ENCODE measurements at regions not wholly inside any gene's neighbourhood (a gene's known extent, or its start where the extent isn't known, plus 50 kb on each side); places are given as distances from the start of the nearest gene placed in this dataset.

GRCh38 chr1:99173282-99173681 is 91.0 kb upstream of the PLPPR4 start:
- DNase-seq (ENCODE audit: low read depth) = no peak
- TF ChIP-seq, protein P1, sequence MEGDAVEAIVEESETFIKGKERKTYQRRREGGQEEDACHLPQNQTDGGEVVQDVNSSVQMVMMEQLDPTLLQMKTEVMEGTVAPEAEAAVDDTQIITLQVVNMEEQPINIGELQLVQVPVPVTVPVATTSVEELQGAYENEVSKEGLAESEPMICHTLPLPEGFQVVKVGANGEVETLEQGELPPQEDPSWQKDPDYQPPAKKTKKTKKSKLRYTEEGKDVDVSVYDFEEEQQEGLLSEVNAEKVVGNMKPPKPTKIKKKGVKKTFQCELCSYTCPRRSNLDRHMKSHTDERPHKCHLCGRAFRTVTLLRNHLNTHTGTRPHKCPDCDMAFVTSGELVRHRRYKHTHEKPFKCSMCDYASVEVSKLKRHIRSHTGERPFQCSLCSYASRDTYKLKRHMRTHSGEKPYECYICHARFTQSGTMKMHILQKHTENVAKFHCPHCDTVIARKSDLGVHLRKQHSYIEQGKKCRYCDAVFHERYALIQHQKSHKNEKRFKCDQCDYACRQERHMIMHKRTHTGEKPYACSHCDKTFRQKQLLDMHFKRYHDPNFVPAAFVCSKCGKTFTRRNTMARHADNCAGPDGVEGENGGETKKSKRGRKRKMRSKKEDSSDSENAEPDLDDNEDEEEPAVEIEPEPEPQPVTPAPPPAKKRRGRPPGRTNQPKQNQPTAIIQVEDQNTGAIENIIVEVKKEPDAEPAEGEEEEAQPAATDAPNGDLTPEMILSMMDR (conservative IDR thresholded peaks at IDR 0.05; ENCODE audit: control insufficient read depth, insufficient read depth, low read depth, low read length) = no peak
- no peak overlapping the region for H3K4me3 ChIP-seq (ENCODE audit: control insufficient read depth, low read depth, low read length)

DNA sequence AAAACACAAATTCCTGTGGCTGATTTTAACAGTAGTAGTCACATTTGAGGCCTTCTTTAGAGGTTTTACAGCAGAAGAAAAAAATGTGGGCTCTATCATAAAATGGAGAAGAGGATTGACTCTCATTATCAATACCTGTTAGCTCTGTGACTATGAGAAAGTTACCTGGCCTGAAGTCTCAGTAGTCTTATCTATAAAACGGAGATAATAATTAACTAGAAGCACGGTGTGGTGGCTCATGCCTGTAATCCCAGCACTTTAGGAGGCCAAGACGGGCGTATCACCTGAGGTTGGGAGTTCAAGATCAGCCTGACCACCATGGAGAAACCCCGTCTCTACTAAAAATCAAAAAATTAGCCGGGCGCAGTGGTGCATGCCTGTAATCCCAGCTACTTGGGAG is 90.4 kb upstream of the PLPPR4 start:
- DNase-seq (ENCODE audit: low read depth) = no peak
- H3K4me3 ChIP-seq (ENCODE audit: control insufficient read depth, low read depth, low read length) = no peak overlapping the region
- TF ChIP-seq, protein P1 (conservative IDR thresholded peaks at IDR 0.05; ENCODE audit: control insufficient read depth, insufficient read depth, low read depth, low read length) = no peak

GRCh38 chr1:99176753-99177152 is 87.5 kb upstream of the PLPPR4 start:
- DNase-seq (ENCODE audit: low read depth) = peak; percentile 7
- H3K4me3 ChIP-seq (ENCODE audit: control insufficient read depth, low read depth, low read length) = no peak overlapping the region
- TF ChIP-seq, protein P1 (conservative IDR thresholded peaks at IDR 0.05; ENCODE audit: control insufficient read depth, insufficient read depth, low read depth, low read length) = no peak

DNA sequence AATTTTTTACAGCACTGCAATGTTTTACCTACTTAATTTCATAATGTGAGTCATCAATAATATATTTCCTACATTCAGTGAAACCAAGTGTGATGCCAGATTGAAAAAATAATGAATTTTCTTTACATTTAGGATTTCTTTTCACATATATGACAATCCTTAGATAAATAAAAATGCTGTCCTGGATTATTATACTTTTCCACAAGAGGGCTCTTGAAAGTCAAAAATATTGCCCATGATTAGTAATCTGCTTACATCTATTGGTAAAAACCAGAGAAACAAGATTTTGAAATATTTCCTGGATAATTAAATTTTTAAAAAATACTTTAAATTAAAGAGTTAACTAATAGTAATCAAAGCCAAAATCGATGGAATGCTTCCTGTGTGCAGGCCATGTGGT is 86.8 kb upstream of the PLPPR4 start:
- TF ChIP-seq, protein P1 (conservative IDR thresholded peaks at IDR 0.05; ENCODE audit: control insufficient read depth, insufficient read depth, low read depth, low read length) = peak; percentile 21
- DNase-seq (ENCODE audit: low read depth) = peak; percentile 3
- no peak overlapping the region for H3K4me3 ChIP-seq (ENCODE audit: control insufficient read depth, low read depth, low read length)

GRCh38 chr1:99180343-99180808 is 83.9 kb upstream of the PLPPR4 start:
- no peak overlapping the region for H3K4me3 ChIP-seq (ENCODE audit: control insufficient read depth, low read depth, low read length)
- TF ChIP-seq, protein P1 (conservative IDR thresholded peaks at IDR 0.05; ENCODE audit: control insufficient read depth, insufficient read depth, low read depth, low read length) = peak; percentile 87
- DNase-seq (ENCODE audit: low read depth) = peak; percentile 78

DNA sequence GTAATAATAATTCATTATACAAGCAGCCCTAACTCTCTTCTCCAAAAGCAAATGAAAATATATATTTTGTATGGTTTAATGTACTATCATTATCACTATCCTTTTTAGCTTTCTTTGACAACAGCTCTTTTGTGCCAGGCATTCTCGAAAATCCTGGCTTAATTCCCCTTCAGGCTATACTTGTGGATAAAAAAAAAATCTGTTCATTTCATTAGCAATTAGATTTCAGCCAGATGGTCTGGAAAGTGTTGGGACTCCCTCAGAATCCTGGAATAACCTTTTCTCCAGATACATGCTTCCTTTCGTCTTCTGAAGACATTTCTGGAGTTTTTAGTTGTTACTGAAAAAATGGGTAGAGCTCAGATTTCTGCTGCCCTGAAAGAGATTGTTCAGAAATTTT is 83.4 kb upstream of the PLPPR4 start:
- TF ChIP-seq, protein P1 (conservative IDR thresholded peaks at IDR 0.05; ENCODE audit: control insufficient read depth, insufficient read depth, low read depth, low read length) = no peak

GRCh38 chr1:99181892-99182291 is 82.4 kb upstream of the PLPPR4 start:
- H3K4me3 ChIP-seq (ENCODE audit: control insufficient read depth, low read depth, low read length) = no peak overlapping the region
- no peak for DNase-seq (ENCODE audit: low read depth)
- TF ChIP-seq, protein P1 (conservative IDR thresholded peaks at IDR 0.05; ENCODE audit: control insufficient read depth, insufficient read depth, low read depth, low read length) = no peak

More for the DNA sequence above, 83.4 kb upstream of the PLPPR4 start:
- no peak overlapping the region for H3K4me3 ChIP-seq (ENCODE audit: control insufficient read depth, low read depth, low read length)
- DNase-seq (ENCODE audit: low read depth) = peak; percentile 1
